Activated CD4-positive, alpha-beta T cell treated with anti-CD3 and anti-CD28 coated beads, Interleukin-2, amount 10 ng/mL, durations not matched to agents 24 days and 14 days (primary cell): ENCODE measurements at regions not wholly inside any gene's neighbourhood (a gene's known extent, or its start where the extent isn't known, plus 50 kb on each side); places are given as distances from the start of the nearest gene placed in this dataset.

Experiments
- DNase-seq: peaks from one replicate; pipeline ENCODE4 v3.0.0; 2022
- H3K27ac Mint-ChIP-seq: one replicate; pipeline ENCODE4 v1.8.0; 2022; ENCODE audit warnings: mild to moderate bottlenecking, mixed read lengths
- H3K27me3 Mint-ChIP-seq: one replicate; pipeline ENCODE4 v1.8.0; 2022; ENCODE audit warnings: mixed read lengths
- H3K36me3 Mint-ChIP-seq: one replicate; pipeline ENCODE4 v1.8.0; 2022; ENCODE audit warnings: low read depth, mild to moderate bottlenecking, mixed read lengths
- H3K4me1 Mint-ChIP-seq: one replicate; pipeline ENCODE4 v1.8.0; 2021; ENCODE audit warnings: mixed read lengths
- H3K4me3 Mint-ChIP-seq: one replicate; pipeline ENCODE4 v1.8.0; 2022; ENCODE audit warnings: mild to moderate bottlenecking, moderate library complexity, mixed read lengths
- H3K9me3 Mint-ChIP-seq: one replicate; pipeline ENCODE4 v1.8.0; 2021; ENCODE audit warnings: mixed read lengths
- intact Hi-C: fragments of 100-400 bp; cut with micrococcal nuclease; formaldehyde crosslinking; loops from one replicate; pipeline ENCODE4 v1.15.1; 2023

DNA sequence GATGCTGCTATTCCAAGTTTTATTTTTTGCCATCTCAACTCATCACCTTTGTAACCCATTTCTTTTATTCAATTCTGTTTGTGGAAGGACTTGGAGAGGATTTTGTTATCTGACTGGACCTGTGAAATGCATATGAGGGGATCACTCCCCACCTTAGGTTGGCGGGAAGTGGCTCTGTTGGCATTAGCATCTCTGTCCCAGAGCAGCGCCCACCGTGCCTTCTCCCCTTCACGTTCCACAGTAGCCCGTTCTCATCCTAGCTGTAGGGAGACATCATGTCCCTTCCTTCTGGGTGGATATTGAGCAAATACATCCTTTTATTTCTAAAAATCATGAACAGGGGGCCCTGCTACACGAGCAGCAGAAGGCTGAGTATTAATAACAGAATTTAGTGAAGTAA lies 330.4 kb downstream of the RFC3 start:
- Mint-ChIP-seq H3K4me1 (no peaks in the 10 kb centered on the region), H3K9me3 (no peaks in the 10 kb centered on the region), H3K4me3 (no peak overlapping the region), H3K27me3 (peaks cover 4% of the 10 kb centered on the region), H3K36me3 (no peaks in the 10 kb centered on the region), H3K27ac (no peak overlapping the region)
- intact Hi-C loops = no loop called here
- no peak for DNase-seq

- intact Hi-C loops = loop anchor here (10.0 kb wide), 3 partner anchors 537 to 1247 kb away; no protein-coding TSS in a partner anchor
- Mint-ChIP-seq H3K27ac (no peak overlapping the region), H3K36me3 (no peaks in the 10 kb centered on the region)
These were observed 333.9 kb downstream of the RFC3 start for GRCh38 chr13:34151885-34152284.

DNA sequence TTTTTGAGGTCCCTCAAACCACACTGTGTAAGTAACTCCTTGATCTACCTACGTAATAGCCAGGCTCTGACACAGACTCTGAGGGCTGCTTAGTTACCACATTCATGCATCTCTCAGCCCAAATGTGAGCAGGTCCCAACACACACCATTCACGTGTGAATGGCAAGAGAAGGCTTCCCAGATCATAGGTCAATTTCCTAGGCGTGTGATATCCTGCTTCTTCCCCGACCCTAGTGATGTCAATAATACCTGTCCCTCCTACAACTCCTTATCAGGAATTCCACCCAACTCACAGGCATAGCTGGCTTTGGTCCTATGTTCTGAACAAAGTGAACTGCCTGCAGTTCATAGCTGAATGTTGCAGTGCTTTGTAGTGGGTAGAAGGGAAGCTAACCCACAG lies 334.5 kb downstream of the RFC3 start:
- Mint-ChIP-seq H3K27me3 (peaks cover 8% of the 10 kb centered on the region), H3K27ac (no peak overlapping the region), H3K4me3 (no peak overlapping the region), H3K36me3 (no peaks in the 10 kb centered on the region), H3K9me3 (no peaks in the 10 kb centered on the region), H3K4me1 (peaks cover 18% of the 10 kb centered on the region)
- intact Hi-C loops = loop anchor here (10.0 kb wide), 3 partner anchors 538 to 1248 kb away; no protein-coding TSS in a partner anchor
- no peak for DNase-seq

More at GRCh38 chr13:34151885-34152284, 333.9 kb downstream of the RFC3 start:
- H3K27me3 Mint-ChIP-seq = peaks cover 4% of the 10 kb centered on the region
- no peak overlapping the region for H3K4me3 Mint-ChIP-seq
- H3K9me3 Mint-ChIP-seq = no peaks in the 10 kb centered on the region
- peaks cover 13% of the 10 kb centered on the region for H3K4me1 Mint-ChIP-seq
- no peak for DNase-seq

DNA sequence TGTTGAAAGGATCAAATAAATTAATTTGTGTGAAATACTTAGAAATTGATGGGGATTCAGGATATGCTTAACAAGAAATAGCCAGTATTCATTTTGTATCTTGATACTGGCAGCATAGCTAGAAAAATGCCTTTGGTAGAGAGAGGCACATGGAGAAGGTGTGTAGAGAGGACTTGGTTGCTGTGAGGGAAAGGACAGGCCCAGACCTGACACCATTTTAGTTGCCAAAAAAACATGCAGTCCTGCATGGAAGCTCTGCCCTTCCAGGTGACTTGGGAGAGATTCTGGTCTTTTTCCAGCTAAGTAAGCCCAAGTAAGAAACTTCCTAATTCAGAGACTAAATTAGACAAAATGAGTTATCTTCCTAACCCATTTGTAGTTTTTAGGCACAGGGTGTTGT lies 335.0 kb downstream of the RFC3 start:
- intact Hi-C loops = loop anchor here (10.0 kb wide), 3 partner anchors 538 to 1248 kb away; no protein-coding TSS in a partner anchor
- no peak overlapping the region for H3K27ac Mint-ChIP-seq

GRCh38 chr13:34153428-34154180 lies 335.7 kb downstream of the RFC3 start:
- H3K27ac Mint-ChIP-seq = no peak overlapping the region
- peaks cover 19% of the 10 kb centered on the region for H3K4me1 Mint-ChIP-seq
- no peak for DNase-seq
- intact Hi-C loops = loop anchor here (10.0 kb wide), 3 partner anchors 539 to 1249 kb away; no protein-coding TSS in a partner anchor
- H3K36me3 Mint-ChIP-seq = no peaks in the 10 kb centered on the region
- H3K27me3 Mint-ChIP-seq = peaks cover 9% of the 10 kb centered on the region
- no peak overlapping the region for H3K4me3 Mint-ChIP-seq
- H3K9me3 Mint-ChIP-seq = peaks cover 2% of the 10 kb centered on the region

More for the DNA sequence above, 335.0 kb downstream of the RFC3 start:
- no peak overlapping the region for H3K4me3 Mint-ChIP-seq
- no peak for DNase-seq
- H3K4me1 Mint-ChIP-seq = peaks cover 19% of the 10 kb centered on the region
- no peaks in the 10 kb centered on the region for H3K36me3 Mint-ChIP-seq
- no peaks in the 10 kb centered on the region for H3K9me3 Mint-ChIP-seq
- peaks cover 8% of the 10 kb centered on the region for H3K27me3 Mint-ChIP-seq

GRCh38 chr13:34155931-34156607 lies 338.1 kb downstream of the RFC3 start:
- Mint-ChIP-seq H3K27me3 (peaks cover 17% of the 10 kb centered on the region), H3K36me3 (no peaks in the 10 kb centered on the region), H3K4me1 (peaks cover 19% of the 10 kb centered on the region), H3K9me3 (peaks cover 13% of the 10 kb centered on the region), H3K4me3 (peak overlapping the region; percentile 71), H3K27ac (peak overlapping the region; percentile 85)
- peak; percentile 56 for DNase-seq
- intact Hi-C loops = loop anchor here (5.0 to 10.0 kb wide), 4 partner anchors 339 to 1251 kb away; partner anchors contain the start of gene RFC3

DNA sequence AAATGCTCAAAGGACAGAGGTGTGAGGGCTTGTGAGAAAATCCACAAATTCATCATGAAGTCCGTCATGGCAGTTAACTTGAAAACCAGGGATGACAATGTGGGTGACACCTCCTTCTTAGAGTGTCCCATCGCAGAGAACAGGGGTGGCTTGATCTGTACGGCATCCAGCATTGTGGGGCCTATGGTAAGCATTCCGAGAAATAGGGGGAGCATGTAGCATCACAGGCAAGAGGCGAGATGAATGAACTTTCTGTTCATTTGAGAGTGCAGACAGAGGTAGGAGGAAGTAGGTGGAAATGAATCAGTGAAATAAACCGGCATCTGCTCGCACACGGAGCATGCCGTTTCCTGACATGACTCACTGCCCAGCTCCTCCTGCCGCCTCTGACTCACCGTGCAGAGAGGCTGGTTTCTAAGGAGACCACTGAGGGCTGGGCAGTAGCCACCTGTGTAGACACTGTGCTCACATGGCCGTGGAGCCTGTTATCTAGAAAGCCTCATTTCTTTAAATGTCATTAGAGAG lies 339.0 kb downstream of the RFC3 start:
- peaks cover 19% of the 10 kb centered on the region for H3K4me1 Mint-ChIP-seq
- intact Hi-C loops = loop anchor here (5.0 to 10.0 kb wide), 4 partner anchors 340 to 1252 kb away; partner anchors contain the start of gene RFC3
- H3K27me3 Mint-ChIP-seq = peaks cover 17% of the 10 kb centered on the region
- peak overlapping the region; percentile 71 for H3K4me3 Mint-ChIP-seq
- H3K36me3 Mint-ChIP-seq = no peaks in the 10 kb centered on the region
- peak; percentile 84 for DNase-seq
- H3K27ac Mint-ChIP-seq = peak overlapping the region; percentile 85
- peaks cover 13% of the 10 kb centered on the region for H3K9me3 Mint-ChIP-seq

DNA sequence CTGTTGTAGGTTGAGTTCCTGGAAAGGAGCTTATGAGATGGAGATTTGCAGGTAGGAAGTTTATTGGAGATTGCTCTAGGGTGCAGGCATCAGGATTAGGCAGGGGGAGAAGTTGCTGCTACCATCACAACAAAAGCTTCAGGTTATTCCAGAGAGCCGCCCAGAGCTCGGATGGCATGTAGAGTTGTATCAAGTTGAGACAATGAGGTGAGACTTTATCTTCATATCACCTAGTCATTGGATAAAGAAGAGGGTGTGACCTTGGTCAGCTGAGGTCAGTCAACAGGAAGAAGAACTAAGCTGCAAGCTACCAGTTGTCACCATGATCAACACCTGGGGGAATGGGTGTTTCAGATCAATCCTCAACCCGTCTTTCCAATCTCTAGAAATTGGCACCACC lies 342.0 kb downstream of the RFC3 start:
- Mint-ChIP-seq H3K27me3 (peaks cover 19% of the 10 kb centered on the region), H3K36me3 (no peaks in the 10 kb centered on the region), H3K27ac (no peak overlapping the region), H3K4me1 (peaks cover 19% of the 10 kb centered on the region), H3K9me3 (peaks cover 13% of the 10 kb centered on the region), H3K4me3 (no peak overlapping the region)
- DNase-seq = no peak
- intact Hi-C loops = loop anchor here (5.0 to 10.0 kb wide), 4 partner anchors 343 to 1255 kb away; partner anchors contain the start of gene RFC3

DNA sequence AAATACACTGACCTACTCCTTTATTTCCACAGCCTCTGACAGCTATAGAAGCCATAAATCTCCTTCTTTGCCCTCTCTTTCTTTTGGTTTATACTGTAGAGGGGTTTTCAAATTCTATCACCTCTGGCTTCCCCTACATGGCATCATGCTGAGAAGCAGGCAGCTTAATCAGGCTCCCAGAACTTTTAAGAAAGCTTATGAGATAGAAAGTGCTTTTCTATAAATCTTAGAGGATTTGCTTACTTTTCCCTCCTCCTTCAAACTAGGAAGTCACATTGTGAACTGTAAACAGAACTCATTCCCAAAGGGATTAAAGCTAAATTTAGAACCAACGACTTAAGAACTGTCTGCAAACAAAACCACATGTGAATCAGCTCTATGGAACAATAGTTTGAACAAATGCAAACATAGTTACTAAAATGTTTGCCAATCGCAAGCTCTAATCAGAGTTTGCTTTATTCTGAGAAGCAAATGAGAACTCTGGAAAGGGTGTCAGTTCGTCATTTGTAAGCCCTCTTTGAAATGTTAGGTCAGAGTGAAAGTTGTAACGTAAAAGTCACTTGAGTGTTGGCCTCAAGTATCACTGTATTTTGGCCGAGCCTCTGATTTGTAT lies 344.1 kb downstream of the RFC3 start:
- intact Hi-C loops = no loop called here
- Mint-ChIP-seq H3K27ac (no peak overlapping the region), H3K4me1 (peaks cover 5% of the 10 kb centered on the region), H3K36me3 (no peaks in the 10 kb centered on the region), H3K9me3 (peaks cover 13% of the 10 kb centered on the region), H3K27me3 (peaks cover 19% of the 10 kb centered on the region), H3K4me3 (no peak overlapping the region)
- no peak for DNase-seq

GRCh38 chr13:34162544-34162933 lies 344.6 kb downstream of the RFC3 start:
- Mint-ChIP-seq H3K9me3 (peaks cover 13% of the 10 kb centered on the region), H3K27me3 (peaks cover 16% of the 10 kb centered on the region), H3K4me1 (peaks cover 2% of the 10 kb centered on the region), H3K36me3 (no peaks in the 10 kb centered on the region), H3K4me3 (no peak overlapping the region), H3K27ac (no peak overlapping the region)
- no peak for DNase-seq
- intact Hi-C loops = no loop called here

- Mint-ChIP-seq H3K4me3 (no peak overlapping the region), H3K9me3 (peaks cover 3% of the 10 kb centered on the region), H3K36me3 (no peaks in the 10 kb centered on the region), H3K4me1 (no peaks in the 10 kb centered on the region), H3K27me3 (peaks cover 7% of the 10 kb centered on the region), H3K27ac (no peak overlapping the region)
- DNase-seq = no peak
- intact Hi-C loops = no loop called here
These were observed 346.6 kb downstream of the RFC3 start for GRCh38 chr13:34164582-34164981.

GRCh38 chr13:34165158-34165557 lies 347.2 kb downstream of the RFC3 start:
- no peaks in the 10 kb centered on the region for H3K4me1 Mint-ChIP-seq
- DNase-seq = no peak
- H3K27ac Mint-ChIP-seq = no peak overlapping the region
- H3K27me3 Mint-ChIP-seq = peaks cover 5% of the 10 kb centered on the region
- intact Hi-C loops = no loop called here
- no peaks in the 10 kb centered on the region for H3K36me3 Mint-ChIP-seq
- H3K4me3 Mint-ChIP-seq = no peak overlapping the region
- no peaks in the 10 kb centered on the region for H3K9me3 Mint-ChIP-seq

DNA sequence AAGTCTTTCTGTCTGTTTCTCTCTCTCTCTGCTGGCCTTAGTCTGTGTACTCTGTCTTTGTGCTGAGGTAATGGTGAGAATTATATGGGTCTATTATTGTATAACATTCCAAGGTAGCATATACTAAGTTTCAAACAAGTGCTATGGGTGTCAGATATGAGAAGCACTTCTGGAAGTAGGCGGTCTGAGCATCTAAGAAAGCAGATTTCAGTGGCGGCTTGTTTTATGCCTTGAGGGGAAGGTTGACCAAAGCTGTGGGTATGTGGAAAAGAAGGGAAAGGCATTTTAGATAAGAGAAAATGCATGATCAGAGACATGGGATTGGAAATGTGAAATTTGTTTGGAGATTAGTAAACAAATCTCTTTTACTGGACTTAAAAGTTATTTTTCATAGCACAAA lies 348.5 kb downstream of the RFC3 start:
- Mint-ChIP-seq H3K27me3 (peaks cover 3% of the 10 kb centered on the region), H3K36me3 (no peaks in the 10 kb centered on the region), H3K27ac (no peak overlapping the region), H3K9me3 (no peaks in the 10 kb centered on the region), H3K4me3 (no peak overlapping the region), H3K4me1 (no peaks in the 10 kb centered on the region)
- intact Hi-C loops = no loop called here
- no peak for DNase-seq
